ENCODE measurements at regions not wholly inside any gene's neighbourhood (a gene's known extent, or its start where the extent isn't known, plus 50 kb on each side); places are given as distances from the start of the nearest gene placed in this dataset.

GRCh38 chr5:149441986-149442385 is 62.9 kb upstream of the IL17B start:
- TF ChIP-seq CTCF (IDR thresholded peaks at IDR 0.05; ENCODE audit: low read depth, low read length): no peak
- in situ Hi-C loops (cut with HindIII; ENCODE audit: low sequenced_read_pairs): no loop called here
- no peak for DNase-seq (ENCODE audit: low read depth, low spot score)
- no peak overlapping the region for H3K4me3 ChIP-seq (ENCODE audit: low read depth, low read length)

- H3K4me3 ChIP-seq (ENCODE audit: low read depth, low read length): no peak overlapping the region
- TF ChIP-seq CTCF (IDR thresholded peaks at IDR 0.05; ENCODE audit: low read depth, low read length): no peak
- no peak for DNase-seq (ENCODE audit: low read depth, low spot score)
- in situ Hi-C loops (cut with HindIII; ENCODE audit: low sequenced_read_pairs): no loop called here
Observed at GRCh38 chr5:149441194-149441753, 62.2 kb upstream of the IL17B start.

- in situ Hi-C loops (cut with HindIII; ENCODE audit: low sequenced_read_pairs): no loop called here
- peak; percentile 61 for TF ChIP-seq CTCF (IDR thresholded peaks at IDR 0.05; ENCODE audit: low read depth, low read length)
- DNase-seq (ENCODE audit: low read depth, low spot score): peak; percentile 55
- no peak overlapping the region for H3K4me3 ChIP-seq (ENCODE audit: low read depth, low read length)
Observed at GRCh38 chr5:149439899-149440542, 60.9 kb upstream of the IL17B start.

- no peak for DNase-seq (ENCODE audit: low read depth, low spot score)
- in situ Hi-C loops (cut with HindIII; ENCODE audit: low sequenced_read_pairs): no loop called here
- no peak for TF ChIP-seq CTCF (IDR thresholded peaks at IDR 0.05; ENCODE audit: low read depth, low read length)
- H3K4me3 ChIP-seq (ENCODE audit: low read depth, low read length): no peak overlapping the region
Observed at GRCh38 chr5:149438711-149439132, 59.6 kb upstream of the IL17B start.

- TF ChIP-seq CTCF (IDR thresholded peaks at IDR 0.05; ENCODE audit: low read depth, low read length): no peak
- no peak for DNase-seq (ENCODE audit: low read depth, low spot score)
- in situ Hi-C loops (cut with HindIII; ENCODE audit: low sequenced_read_pairs): no loop called here
- H3K4me3 ChIP-seq (ENCODE audit: low read depth, low read length): no peak overlapping the region
Observed at GRCh38 chr5:149438281-149438680, 59.2 kb upstream of the IL17B start.

- H3K4me3 ChIP-seq (ENCODE audit: low read depth, low read length): no peak overlapping the region
- DNase-seq (ENCODE audit: low read depth, low spot score): no peak
- TF ChIP-seq CTCF (IDR thresholded peaks at IDR 0.05; ENCODE audit: low read depth, low read length): no peak
- in situ Hi-C loops (cut with HindIII; ENCODE audit: low sequenced_read_pairs): no loop called here
Observed at GRCh38 chr5:149437391-149438040, 58.4 kb upstream of the IL17B start.
